Gastrocnemius medialis (tissue), 4 donors: ENCODE measurements at regions not wholly inside any gene's neighbourhood (a gene's known extent, or its start where the extent isn't known, plus 50 kb on each side); places are given as distances from the start of the nearest gene placed in this dataset.

Source experiments
- ATAC-seq, 2 donors: fragments of 150-250 bp; one replicate each; pipeline ENCODE4 v1.9.1; 2016
- DNase-seq, 2 donors: peaks; one replicate each; pipeline ENCODE4 v3.0.0-alpha.2; 2019
- H3K27ac ChIP-seq, 4 donors: fragments of 200-600 bp; sonication (generic); 1 replicate in 1 of 4; 2 replicates in 3 of 4; pipeline ENCODE4 v1.5.1; 2016 to 2018; ENCODE audit warnings: mild to moderate bottlenecking in 2 of 4, moderate library complexity in 1 of 4
- H3K27me3 ChIP-seq, 3 donors: fragments of 200-600 bp; sonication (generic) in 2 of 3; 1 replicate in 1 of 3; 2 replicates in 2 of 3; pipeline versions ENCODE4 v1.5.1 to v1.6.0; 2016 to 2019; ENCODE audit warnings: mild to moderate bottlenecking in 1 of 3, moderate library complexity in 1 of 3
- H3K36me3 ChIP-seq, 2 donors: fragments of 200-600 bp; sonication (generic) in 1 of 2; one replicate each; pipeline ENCODE4 v1.5.1; 2017 to 2018
- H3K4me1 ChIP-seq, 2 donors: fragments of 200-600 bp; sonication (generic) in 1 of 2; one replicate each; pipeline ENCODE4 v1.5.1; 2016 to 2017; ENCODE audit warnings: mild to moderate bottlenecking in 2 of 2
- H3K4me3 ChIP-seq, 4 donors: fragments of 200-600 bp; sonication (generic) in 3 of 4; 1 replicate in 1 of 4; 2 replicates in 3 of 4; pipeline ENCODE4 v1.5.1; 2016 to 2019; ENCODE audit warnings: mild to moderate bottlenecking in 2 of 4
- H3K9me3 ChIP-seq, 3 donors: fragments of 200-600 bp; sonication (generic) in 2 of 3; 1 replicate in 1 of 3; 2 replicates in 2 of 3; pipeline ENCODE4 v1.5.1; 2016 to 2019
- POLR2A ChIP-seq, 2 donors: fragments of 450-650 bp; IDR thresholded peaks; one replicate each; pipeline ENCODE4 v1.6.1; 2017; ENCODE audit warnings: antibody characterized with exemption in 2 of 2, mild to moderate bottlenecking in 2 of 2, moderate library complexity in 2 of 2
- in situ Hi-C, 4 donors: fragments of 200-750 bp; cut with MboI; loops; one replicate each; pipeline versions ENCODE4 v1.15.0 to v1.8.0; 2017; ENCODE audit warnings: low sequenced_read_pairs in 4 of 4
- intact Hi-C: fragments of 100-400 bp; cut with DNase I; formaldehyde crosslinking; loops from one replicate; pipeline ENCODE4 v1.15.1; 2023; ENCODE audit warnings: low total_unique reads
- TF ChIP-seq, protein P1 (sequence below), 5 experiments: fragments of 450-650 bp in 3 of 5; fragments of 200-600 bp in 2 of 5; sonication (generic) in 2 of 5; IDR thresholded peaks in 4 of 5; conservative IDR thresholded peaks in 1 of 5; 1 replicate in 4 of 5; 2 replicates in 1 of 5; pipeline ENCODE4 v1.5.1; 2016 to 2019; ENCODE audit warnings: antibody characterized with exemption in 5 of 5, mild to moderate bottlenecking in 3 of 5, moderate library complexity in 3 of 5

DNA sequence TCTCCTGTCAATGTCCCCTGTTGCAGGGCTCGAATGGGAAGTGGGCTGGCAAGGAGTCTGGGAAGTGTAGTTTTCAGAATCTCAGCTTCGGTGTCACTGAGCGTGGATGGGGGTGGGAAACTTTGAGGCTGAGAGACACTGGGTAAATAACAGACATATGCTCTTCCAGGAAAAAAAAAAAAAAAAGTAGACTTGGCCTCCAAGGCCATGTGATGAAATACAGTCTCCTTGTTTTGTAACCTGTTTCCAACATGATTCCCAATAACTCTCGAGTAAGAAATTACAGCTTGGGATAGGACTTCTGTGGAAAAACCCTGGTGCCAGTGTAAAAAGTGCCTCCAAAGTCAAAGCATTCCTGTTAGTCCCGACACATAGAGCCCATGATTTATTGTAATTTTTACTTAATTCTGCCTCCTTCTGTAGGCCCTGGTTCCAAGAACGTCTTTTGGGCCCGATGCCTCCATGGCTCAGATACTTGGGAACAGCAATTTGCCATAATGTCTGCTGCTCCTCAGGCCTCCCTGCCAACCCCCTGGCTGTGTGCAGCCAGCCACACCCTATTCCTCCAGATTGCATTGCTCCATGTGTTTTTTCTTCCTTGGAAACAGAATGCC, 119.5 kb upstream of the TNC start:
- DNase-seq (peak in 1 of 2 donors; percentile 31), ATAC-seq (peak; percentile 36 to 55)
- intact Hi-C loops = no loop called here
- H3K4me1 ChIP-seq = no peaks in the 10 kb centered on the region
- in situ Hi-C loops = no loop called here
- H3K27me3 ChIP-seq = no peaks in the 10 kb centered on the region
- H3K9me3 ChIP-seq = no peaks in the 10 kb centered on the region
- no peaks in the 10 kb centered on the region for H3K36me3 ChIP-seq
- H3K4me3 ChIP-seq = no peak overlapping the region
- TF ChIP-seq POLR2A (IDR thresholded peaks at IDR 0.05) = no peak
- TF ChIP-seq, protein P1, sequence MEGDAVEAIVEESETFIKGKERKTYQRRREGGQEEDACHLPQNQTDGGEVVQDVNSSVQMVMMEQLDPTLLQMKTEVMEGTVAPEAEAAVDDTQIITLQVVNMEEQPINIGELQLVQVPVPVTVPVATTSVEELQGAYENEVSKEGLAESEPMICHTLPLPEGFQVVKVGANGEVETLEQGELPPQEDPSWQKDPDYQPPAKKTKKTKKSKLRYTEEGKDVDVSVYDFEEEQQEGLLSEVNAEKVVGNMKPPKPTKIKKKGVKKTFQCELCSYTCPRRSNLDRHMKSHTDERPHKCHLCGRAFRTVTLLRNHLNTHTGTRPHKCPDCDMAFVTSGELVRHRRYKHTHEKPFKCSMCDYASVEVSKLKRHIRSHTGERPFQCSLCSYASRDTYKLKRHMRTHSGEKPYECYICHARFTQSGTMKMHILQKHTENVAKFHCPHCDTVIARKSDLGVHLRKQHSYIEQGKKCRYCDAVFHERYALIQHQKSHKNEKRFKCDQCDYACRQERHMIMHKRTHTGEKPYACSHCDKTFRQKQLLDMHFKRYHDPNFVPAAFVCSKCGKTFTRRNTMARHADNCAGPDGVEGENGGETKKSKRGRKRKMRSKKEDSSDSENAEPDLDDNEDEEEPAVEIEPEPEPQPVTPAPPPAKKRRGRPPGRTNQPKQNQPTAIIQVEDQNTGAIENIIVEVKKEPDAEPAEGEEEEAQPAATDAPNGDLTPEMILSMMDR (IDR thresholded peaks at IDR 0.05 in 4 of 5, conservative IDR thresholded peaks at IDR 0.05 in 1 of 5) = no peak
- H3K27ac ChIP-seq = peak overlapping the region in 2 of 4 donors; percentile 28 to 33

DNA sequence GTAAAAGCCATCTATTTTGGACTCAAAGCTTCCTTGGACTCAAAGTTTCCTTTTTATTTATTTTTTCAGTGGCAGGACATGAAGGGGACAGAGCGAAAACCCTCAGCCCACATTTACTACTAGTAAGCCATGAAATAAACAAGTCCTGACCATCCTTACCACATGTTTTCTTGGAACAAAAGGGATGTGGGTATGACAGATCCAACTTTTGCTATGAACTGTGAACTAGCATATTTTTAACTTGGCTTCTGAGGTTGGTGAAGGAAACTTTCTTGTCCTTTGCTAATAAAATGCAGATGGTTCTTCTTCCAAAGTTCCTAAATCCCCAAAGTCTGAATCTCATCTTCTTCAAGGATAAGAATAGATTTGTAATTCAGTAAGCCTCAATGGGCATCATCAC, 122.7 kb upstream of the TNC start:
- no peak overlapping the region for H3K4me3 ChIP-seq
- H3K4me1 ChIP-seq = no peaks in the 10 kb centered on the region
- H3K27me3 ChIP-seq = no peaks in the 10 kb centered on the region
- DNase-seq = no peak
- H3K9me3 ChIP-seq = no peaks in the 10 kb centered on the region
- ATAC-seq = no peak
- in situ Hi-C loops (no loop called here), intact Hi-C loops (no loop called here)
- no peak overlapping the region for H3K27ac ChIP-seq
- no peaks in the 10 kb centered on the region for H3K36me3 ChIP-seq
- TF ChIP-seq, protein P1 (IDR thresholded peaks at IDR 0.05 in 4 of 5, conservative IDR thresholded peaks at IDR 0.05 in 1 of 5) = no peak
- TF ChIP-seq POLR2A (IDR thresholded peaks at IDR 0.05) = no peak

DNA sequence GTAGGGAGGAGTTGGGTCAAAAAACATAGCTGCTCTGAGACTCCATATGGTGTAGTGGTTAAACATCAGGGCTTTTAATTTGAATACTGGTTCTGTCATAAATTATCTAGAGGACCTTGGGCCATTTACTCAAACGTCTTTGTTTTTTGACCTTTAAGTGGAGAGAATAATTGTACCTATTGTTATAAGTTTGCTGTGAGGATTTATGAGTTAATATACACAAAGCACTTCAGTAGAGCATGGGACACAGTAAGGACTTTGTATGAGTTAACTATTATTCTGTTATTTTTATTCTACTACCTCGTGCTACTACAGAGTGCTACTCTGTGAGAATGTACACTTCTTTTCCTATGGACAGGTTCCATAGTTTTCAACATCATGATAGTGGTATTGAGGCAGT, 123.7 kb upstream of the TNC start:
- Histone ChIP-seq H3K27ac (no peak overlapping the region), H3K4me1 (no peaks in the 10 kb centered on the region), H3K4me3 (no peak overlapping the region), H3K9me3 (no peaks in the 10 kb centered on the region), H3K36me3 (no peaks in the 10 kb centered on the region), H3K27me3 (no peaks in the 10 kb centered on the region)
- DNase-seq = no peak
- in situ Hi-C loops = no loop called here
- intact Hi-C loops = no loop called here
- no peak for TF ChIP-seq POLR2A (IDR thresholded peaks at IDR 0.05)
- TF ChIP-seq, protein P1 (IDR thresholded peaks at IDR 0.05 in 4 of 5, conservative IDR thresholded peaks at IDR 0.05 in 1 of 5) = no peak
- no peak for ATAC-seq

DNA sequence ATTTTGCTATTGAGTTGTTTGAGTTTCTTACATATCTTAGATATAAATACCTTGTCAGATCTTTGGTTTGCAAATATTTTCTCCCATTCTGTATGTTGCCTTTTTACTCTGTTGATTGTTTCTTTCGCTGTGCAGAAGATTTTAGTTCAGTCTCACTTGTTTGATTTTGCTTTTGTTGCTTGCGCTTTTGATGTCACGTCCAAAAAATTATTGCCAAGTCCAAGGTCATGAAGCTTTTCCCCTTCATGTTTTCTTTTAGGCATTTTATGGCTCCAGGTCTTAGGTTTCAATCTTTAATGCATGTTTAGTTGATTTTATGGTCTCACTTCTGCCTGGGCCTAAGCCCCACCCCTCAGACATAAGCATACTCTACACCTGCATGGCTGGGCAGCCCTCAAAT, 131.5 kb upstream of the TNC start:
- no peak for TF ChIP-seq POLR2A (IDR thresholded peaks at IDR 0.05)
- TF ChIP-seq, protein P1 (IDR thresholded peaks at IDR 0.05 in 4 of 5, conservative IDR thresholded peaks at IDR 0.05 in 1 of 5) = no peak
- no peaks in the 10 kb centered on the region for H3K27me3 ChIP-seq
- ATAC-seq (no peak), DNase-seq (no peak)
- H3K9me3 ChIP-seq = no peaks in the 10 kb centered on the region
- H3K27ac ChIP-seq = no peak overlapping the region
- in situ Hi-C loops = no loop called here
- no peaks in the 10 kb centered on the region for H3K4me1 ChIP-seq
- intact Hi-C loops = no loop called here
- no peaks in the 10 kb centered on the region for H3K36me3 ChIP-seq
- H3K4me3 ChIP-seq = no peak overlapping the region

DNA sequence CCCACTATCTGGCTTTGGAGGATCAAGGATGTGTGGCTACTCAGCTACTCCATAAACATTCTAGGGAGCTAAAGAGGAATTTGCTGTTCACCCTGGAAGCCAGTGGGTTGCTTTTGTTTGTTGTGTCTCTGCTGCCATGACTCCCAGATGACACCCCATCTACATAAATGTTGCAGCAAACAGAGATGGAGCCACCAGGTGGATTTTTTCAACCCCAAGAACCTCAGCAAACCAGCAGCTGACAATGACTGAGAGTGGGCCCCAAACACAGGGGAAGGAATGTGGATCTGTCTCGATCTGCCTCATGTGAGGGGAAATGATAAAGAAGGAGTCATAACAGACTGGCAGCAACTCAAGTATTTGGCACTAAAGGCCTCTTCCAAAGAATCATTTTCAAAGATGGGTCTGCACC, 132.7 kb upstream of the TNC start:
- DNase-seq (no peak), ATAC-seq (no peak)
- Histone ChIP-seq H3K36me3 (no peaks in the 10 kb centered on the region), H3K4me3 (no peak overlapping the region), H3K9me3 (no peaks in the 10 kb centered on the region), H3K27me3 (no peaks in the 10 kb centered on the region), H3K27ac (no peak overlapping the region), H3K4me1 (no peaks in the 10 kb centered on the region)
- TF ChIP-seq POLR2A (IDR thresholded peaks at IDR 0.05) = no peak
- TF ChIP-seq, protein P1 (IDR thresholded peaks at IDR 0.05 in 4 of 5, conservative IDR thresholded peaks at IDR 0.05 in 1 of 5) = no peak
- intact Hi-C loops (no loop called here), in situ Hi-C loops (no loop called here)
